Hepatocyte (in vitro differentiated cells): ENCODE measurements at regions not wholly inside any gene's neighbourhood (a gene's known extent, or its start where the extent isn't known, plus 50 kb on each side); places are given as distances from the start of the nearest gene placed in this dataset.

Source experiments
- DNase-seq: peaks from one replicate; pipeline ENCODE4 v3.0.0-alpha.2; 2016; ENCODE audit warnings: low spot score
- H2AFZ ChIP-seq: fragments of 200-600 bp; sonication (generic); 2 replicates; pipeline ENCODE4 v1.6.0; 2016; ENCODE audit warnings: antibody characterized with exemption, mild to moderate bottlenecking
- H3K27ac ChIP-seq: fragments of 200-600 bp; sonication (generic); 2 replicates; pipeline ENCODE4 v1.5.1; 2016; ENCODE audit warnings: mild to moderate bottlenecking
- H3K27me3 ChIP-seq: fragments of 200-600 bp; sonication (generic); 2 replicates; pipeline ENCODE4 v1.6.1; 2016
- H3K36me3 ChIP-seq: fragments of 200-600 bp; sonication (generic); replicated peaks from 2 replicates; pipeline ENCODE4 v1.5.1; 2016; ENCODE audit warnings: low read depth; ENCODE audit not compliant: insufficient read depth
- H3K4me1 ChIP-seq: fragments of 200-600 bp; sonication (generic); 2 replicates; pipeline ENCODE4 v1.5.1; 2016; ENCODE audit warnings: mild to moderate bottlenecking, moderate library complexity; ENCODE audit not compliant: insufficient read depth
- H3K4me2 ChIP-seq: fragments of 200-600 bp; sonication (generic); 2 replicates; pipeline ENCODE4 v1.6.0; 2016
- H3K4me3 ChIP-seq: fragments of 200-600 bp; sonication (generic); 2 replicates; pipeline ENCODE4 v1.5.1; 2016; ENCODE audit warnings: mild to moderate bottlenecking
- H3K79me2 ChIP-seq: fragments of 200-600 bp; sonication (generic); 2 replicates; pipeline ENCODE4 v1.6.0; 2017; ENCODE audit warnings: mild to moderate bottlenecking
- H3K9me2 ChIP-seq: fragments of 200-600 bp; sonication (generic); replicated peaks from 2 replicates; pipeline ENCODE4 v1.6.0; 2017; ENCODE audit warnings: mild to moderate bottlenecking; ENCODE audit not compliant: insufficient read depth
- H3K9me3 ChIP-seq: fragments of 200-600 bp; sonication (generic); 2 replicates; pipeline ENCODE4 v1.5.1; 2016; ENCODE audit warnings: low read depth, mild to moderate bottlenecking
- H4K20me1 ChIP-seq: fragments of 200-600 bp; sonication (generic); 2 replicates; pipeline ENCODE4 v1.6.0; 2016; ENCODE audit warnings: mild to moderate bottlenecking; ENCODE audit not compliant: insufficient read depth, poor library complexity, severe bottlenecking
- CTCF ChIP-seq: fragments of 200-600 bp; sonication (generic); IDR thresholded peaks from 2 replicates; pipeline ENCODE4 v1.5.1; 2016; ENCODE audit warnings: antibody characterized with exemption, mild to moderate bottlenecking; ENCODE audit not compliant: poor library complexity
- EZH2 ChIP-seq: fragments of 200-600 bp; sonication (generic); IDR thresholded peaks from 2 replicates; pipeline ENCODE4 v1.6.1; 2016; ENCODE audit warnings: antibody characterized with exemption, mild to moderate bottlenecking, borderline replicate concordance
- EZH2phosphoT487 ChIP-seq: fragments of 200-600 bp; sonication (generic); IDR thresholded peaks from one replicate; pipeline ENCODE4 v1.6.1; 2018; ENCODE audit warnings: antibody characterized with exemption, mild to moderate bottlenecking, low read depth, moderate library complexity; ENCODE audit not compliant: unreplicated experiment, severe bottlenecking
- WGBS: methylation state at CpG from one replicate; pipeline ENCODE4 v1.1.6; 2016; ENCODE audit warnings: low lambda C conversion rate; ENCODE audit errors: missing lambda C conversion rate; 5-methylcytosine and 5-hydroxymethylcytosine counted together

- Histone ChIP-seq H3K79me2 (no peaks in the 10 kb centered on the region), H3K36me3 (no peaks in the 10 kb centered on the region), H3K9me3 (no peaks in the 10 kb centered on the region), H3K4me1 (peaks cover 6% of the 10 kb centered on the region), H3K27me3 (no peaks in the 10 kb centered on the region), H3K27ac (no peak overlapping the region), H3K4me3 (no peak overlapping the region), H2AFZ (no peak overlapping the region), H3K4me2 (no peak overlapping the region), H3K9me2 (no peaks in the 10 kb centered on the region), H4K20me1 (no peaks in the 10 kb centered on the region)
- no peak for TF ChIP-seq CTCF
- no peak for TF ChIP-seq EZH2phosphoT487
- TF ChIP-seq EZH2, result no peak
- no peak for DNase-seq
- WGBS, result 88% methylated on average over 5 of the region's 5 CpGs
Observed at GRCh38 chrX:13140007-13140406, 95.6 kb upstream of the FAM9C start.

GRCh38 chrX:13131396-13132137, 87.1 kb upstream of the FAM9C start:
- no peak overlapping the region for H3K4me2 ChIP-seq
- H3K36me3 ChIP-seq, result no peaks in the 10 kb centered on the region
- 78% methylated on average over 3 of the region's 3 CpGs for WGBS
- no peaks in the 10 kb centered on the region for H3K9me3 ChIP-seq
- H2AFZ ChIP-seq, result no peak overlapping the region
- H3K27ac ChIP-seq, result no peak overlapping the region
- peaks cover 17% of the 10 kb centered on the region for H3K4me1 ChIP-seq
- TF ChIP-seq EZH2phosphoT487 (no peak), CTCF (no peak), EZH2 (no peak)
- no peaks in the 10 kb centered on the region for H3K79me2 ChIP-seq
- no peaks in the 10 kb centered on the region for H3K27me3 ChIP-seq
- H3K4me3 ChIP-seq, result no peak overlapping the region
- no peaks in the 10 kb centered on the region for H4K20me1 ChIP-seq
- DNase-seq, result no peak
- H3K9me2 ChIP-seq, result no peaks in the 10 kb centered on the region

GRCh38 chrX:13130816-13131215, 86.4 kb upstream of the FAM9C start:
- no peaks in the 10 kb centered on the region for H3K79me2 ChIP-seq
- H3K4me2 ChIP-seq, result no peak overlapping the region
- no peak for DNase-seq
- peaks cover 21% of the 10 kb centered on the region for H3K4me1 ChIP-seq
- H3K27ac ChIP-seq, result no peak overlapping the region
- H3K4me3 ChIP-seq, result no peak overlapping the region
- H3K9me2 ChIP-seq, result no peaks in the 10 kb centered on the region
- 56% methylated on average over 1 of the region's 1 CpG for WGBS
- H4K20me1 ChIP-seq, result no peaks in the 10 kb centered on the region
- no peaks in the 10 kb centered on the region for H3K27me3 ChIP-seq
- H3K9me3 ChIP-seq, result no peaks in the 10 kb centered on the region
- TF ChIP-seq EZH2phosphoT487, result no peak
- TF ChIP-seq EZH2, result no peak
- TF ChIP-seq CTCF, result no peak
- H2AFZ ChIP-seq, result no peak overlapping the region
- no peaks in the 10 kb centered on the region for H3K36me3 ChIP-seq

GRCh38 chrX:13128104-13128503, 83.7 kb upstream of the FAM9C start:
- Histone ChIP-seq H3K36me3 (no peaks in the 10 kb centered on the region), H3K27ac (no peak overlapping the region), H2AFZ (no peak overlapping the region), H3K4me3 (no peak overlapping the region), H3K9me2 (no peaks in the 10 kb centered on the region), H3K27me3 (no peaks in the 10 kb centered on the region), H4K20me1 (no peaks in the 10 kb centered on the region), H3K4me1 (peaks cover 26% of the 10 kb centered on the region), H3K9me3 (no peaks in the 10 kb centered on the region), H3K4me2 (no peak overlapping the region), H3K79me2 (no peaks in the 10 kb centered on the region)
- TF ChIP-seq EZH2phosphoT487 (no peak), CTCF (no peak), EZH2 (no peak)
- no peak for DNase-seq
